Transverse colon (tissue), 4 donors: ENCODE measurements at regions not wholly inside any gene's neighbourhood (a gene's known extent, or its start where the extent isn't known, plus 50 kb on each side); places are given as distances from the start of the nearest gene placed in this dataset.

Experiments
- EP300 ChIP-seq: sonication (generic); formaldehyde crosslinking; IDR thresholded peaks from one replicate; pipeline ENCODE4 v1.6.1; 2017; ENCODE audit warnings: antibody characterized with exemption, low read depth
- POLR2A ChIP-seq: fragments of 450-650 bp; IDR thresholded peaks from one replicate; pipeline ENCODE4 v1.6.1; 2016; ENCODE audit warnings: antibody characterized with exemption, mild to moderate bottlenecking, moderate library complexity
- POLR2AphosphoS5 ChIP-seq, 3 donors: sonication (generic); formaldehyde crosslinking; IDR thresholded peaks; one replicate each; pipeline ENCODE4 v1.6.1; 2016; ENCODE audit warnings: antibody characterized with exemption in 3 of 3
- TF ChIP-seq, protein P1 (sequence below), 5 experiments: fragments of 200-600 bp in 3 of 5; fragments of 450-650 bp in 2 of 5; sonication (generic) in 3 of 5; IDR thresholded peaks; 1 replicate in 2 of 5; 2 replicates in 3 of 5; pipeline ENCODE4 v1.5.1; 2016 to 2017; ENCODE audit warnings: antibody characterized with exemption in 5 of 5, inconsistent platforms in 3 of 5, mild to moderate bottlenecking in 2 of 5, moderate library complexity in 1 of 5

DNA sequence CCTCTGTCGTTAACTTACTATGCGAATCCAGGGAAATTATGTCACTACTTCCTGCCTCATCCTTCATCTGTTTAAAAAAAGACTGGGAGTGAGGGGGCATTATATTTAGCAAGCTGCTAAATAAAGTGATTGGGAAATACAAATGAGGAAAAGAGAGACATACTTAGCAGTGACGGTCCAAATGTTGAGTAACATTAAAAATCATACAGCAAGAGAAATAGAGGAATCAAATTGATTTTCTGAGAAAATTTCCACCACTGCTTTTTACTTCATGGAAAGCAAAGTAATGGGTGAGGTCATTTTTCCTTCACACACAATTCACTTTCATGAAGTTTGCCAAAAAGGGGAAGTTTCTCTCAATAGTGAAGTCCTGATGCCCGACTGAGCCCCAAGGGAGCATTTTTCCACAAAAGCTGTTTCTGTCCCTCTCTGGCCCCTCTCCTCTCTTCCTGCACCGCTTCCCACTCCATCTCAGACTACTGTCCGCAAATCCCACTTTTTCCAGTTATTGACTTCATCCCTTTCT is 61.9 kb upstream of the ADO start:
- TF ChIP-seq POLR2A (no peak), POLR2AphosphoS5 (IDR thresholded peaks at IDR 0.05) (no peak), EP300 (no peak)
- TF ChIP-seq, protein P1, sequence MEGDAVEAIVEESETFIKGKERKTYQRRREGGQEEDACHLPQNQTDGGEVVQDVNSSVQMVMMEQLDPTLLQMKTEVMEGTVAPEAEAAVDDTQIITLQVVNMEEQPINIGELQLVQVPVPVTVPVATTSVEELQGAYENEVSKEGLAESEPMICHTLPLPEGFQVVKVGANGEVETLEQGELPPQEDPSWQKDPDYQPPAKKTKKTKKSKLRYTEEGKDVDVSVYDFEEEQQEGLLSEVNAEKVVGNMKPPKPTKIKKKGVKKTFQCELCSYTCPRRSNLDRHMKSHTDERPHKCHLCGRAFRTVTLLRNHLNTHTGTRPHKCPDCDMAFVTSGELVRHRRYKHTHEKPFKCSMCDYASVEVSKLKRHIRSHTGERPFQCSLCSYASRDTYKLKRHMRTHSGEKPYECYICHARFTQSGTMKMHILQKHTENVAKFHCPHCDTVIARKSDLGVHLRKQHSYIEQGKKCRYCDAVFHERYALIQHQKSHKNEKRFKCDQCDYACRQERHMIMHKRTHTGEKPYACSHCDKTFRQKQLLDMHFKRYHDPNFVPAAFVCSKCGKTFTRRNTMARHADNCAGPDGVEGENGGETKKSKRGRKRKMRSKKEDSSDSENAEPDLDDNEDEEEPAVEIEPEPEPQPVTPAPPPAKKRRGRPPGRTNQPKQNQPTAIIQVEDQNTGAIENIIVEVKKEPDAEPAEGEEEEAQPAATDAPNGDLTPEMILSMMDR (IDR thresholded peaks at IDR 0.05), result no peak
